Mononuclear cell (primary cell): ENCODE measurements at regions not wholly inside any gene's neighbourhood (a gene's known extent, or its start where the extent isn't known, plus 50 kb on each side); places are given as distances from the start of the nearest gene placed in this dataset.

ENCODE experiments used
- H3K27me3 ChIP-seq: 2 replicates; pipeline ENCODE4 v1.6.0; 2011; ENCODE audit warnings: low read length, control low read depth; ENCODE audit not compliant: insufficient read depth
- H3K4me1 ChIP-seq: 2 replicates; pipeline ENCODE4 v1.5.1; 2011; ENCODE audit warnings: mild to moderate bottlenecking, low read length, control low read depth; ENCODE audit not compliant: insufficient read depth
- H3K4me3 ChIP-seq: 2 replicates; pipeline ENCODE4 v1.5.1; 2011; ENCODE audit warnings: mild to moderate bottlenecking, low read length, moderate library complexity
- H3K9me3 ChIP-seq: 2 replicates; pipeline ENCODE4 v1.5.1; 2011; ENCODE audit warnings: low read depth, mild to moderate bottlenecking, control low read depth, low read length

- H3K9me3 ChIP-seq: peaks cover 17% of the 10 kb centered on the region
- peaks cover 10% of the 10 kb centered on the region for H3K4me1 ChIP-seq
- H3K27me3 ChIP-seq: no peaks in the 10 kb centered on the region
- no peak overlapping the region for H3K4me3 ChIP-seq
Observed at GRCh38 chr2:239890206-239890746, 134.9 kb downstream of the NDUFA10 start.

GRCh38 chr2:239889641-239890121, 135.5 kb downstream of the NDUFA10 start:
- H3K4me1 ChIP-seq: peaks cover 4% of the 10 kb centered on the region
- H3K27me3 ChIP-seq: no peaks in the 10 kb centered on the region
- peaks cover 23% of the 10 kb centered on the region for H3K9me3 ChIP-seq
- no peak overlapping the region for H3K4me3 ChIP-seq

- no peaks in the 10 kb centered on the region for H3K27me3 ChIP-seq
Observed at GRCh38 chr2:239887604-239888003, 137.5 kb downstream of the NDUFA10 start.

GRCh38 chr2:239886781-239887180, 138.4 kb downstream of the NDUFA10 start:
- peaks cover 27% of the 10 kb centered on the region for H3K9me3 ChIP-seq
- peaks cover 3% of the 10 kb centered on the region for H3K27me3 ChIP-seq
- H3K4me1 ChIP-seq: peaks cover 3% of the 10 kb centered on the region
- H3K4me3 ChIP-seq: no peak overlapping the region

More at GRCh38 chr2:239887604-239888003, 137.5 kb downstream of the NDUFA10 start:
- H3K9me3 ChIP-seq: peaks cover 27% of the 10 kb centered on the region
- H3K4me3 ChIP-seq: no peak overlapping the region
- peaks cover 4% of the 10 kb centered on the region for H3K4me1 ChIP-seq

GRCh38 chr2:239884875-239885274, 140.3 kb downstream of the NDUFA10 start:
- no peak overlapping the region for H3K4me3 ChIP-seq
- H3K4me1 ChIP-seq: peaks cover 5% of the 10 kb centered on the region
- peaks cover 6% of the 10 kb centered on the region for H3K27me3 ChIP-seq
- H3K9me3 ChIP-seq: peaks cover 27% of the 10 kb centered on the region

- H3K4me3 ChIP-seq: no peak overlapping the region
- peaks cover 5% of the 10 kb centered on the region for H3K4me1 ChIP-seq
- H3K27me3 ChIP-seq: peaks cover 6% of the 10 kb centered on the region
Observed at GRCh38 chr2:239884051-239884405, 141.1 kb downstream of the NDUFA10 start.

GRCh38 chr2:239883326-239884050, 141.7 kb downstream of the NDUFA10 start:
- peaks cover 27% of the 10 kb centered on the region for H3K9me3 ChIP-seq
- H3K27me3 ChIP-seq: peaks cover 6% of the 10 kb centered on the region

More at GRCh38 chr2:239884051-239884405, 141.1 kb downstream of the NDUFA10 start:
- peaks cover 27% of the 10 kb centered on the region for H3K9me3 ChIP-seq

GRCh38 chr2:239882781-239883180, 142.4 kb downstream of the NDUFA10 start:
- Histone ChIP-seq H3K27me3 (peaks cover 6% of the 10 kb centered on the region), H3K4me3 (no peak overlapping the region), H3K4me1 (peaks cover 5% of the 10 kb centered on the region), H3K9me3 (peaks cover 27% of the 10 kb centered on the region)

More at GRCh38 chr2:239883326-239884050, 141.7 kb downstream of the NDUFA10 start:
- Histone ChIP-seq H3K4me3 (no peak overlapping the region), H3K4me1 (peaks cover 5% of the 10 kb centered on the region)

GRCh38 chr2:239882331-239882732, 142.8 kb downstream of the NDUFA10 start:
- Histone ChIP-seq H3K4me1 (peaks cover 5% of the 10 kb centered on the region), H3K27me3 (peaks cover 6% of the 10 kb centered on the region), H3K4me3 (no peak overlapping the region), H3K9me3 (peaks cover 27% of the 10 kb centered on the region)

- Histone ChIP-seq H3K9me3 (peaks cover 25% of the 10 kb centered on the region), H3K27me3 (peaks cover 6% of the 10 kb centered on the region), H3K4me3 (no peak overlapping the region), H3K4me1 (peaks cover 5% of the 10 kb centered on the region)
Observed at GRCh38 chr2:239881561-239882320, 143.4 kb downstream of the NDUFA10 start.

GRCh38 chr2:239881031-239881471, 144.1 kb downstream of the NDUFA10 start:
- peaks cover 18% of the 10 kb centered on the region for H3K9me3 ChIP-seq
- H3K27me3 ChIP-seq: peaks cover 6% of the 10 kb centered on the region
- H3K4me1 ChIP-seq: peaks cover 5% of the 10 kb centered on the region
- no peak overlapping the region for H3K4me3 ChIP-seq

- no peak overlapping the region for H3K4me3 ChIP-seq
Observed at GRCh38 chr2:239880396-239880795, 144.7 kb downstream of the NDUFA10 start.

GRCh38 chr2:239879423-239880084, 145.6 kb downstream of the NDUFA10 start:
- H3K4me3 ChIP-seq: no peak overlapping the region
- H3K4me1 ChIP-seq: peaks cover 5% of the 10 kb centered on the region
- peaks cover 6% of the 10 kb centered on the region for H3K27me3 ChIP-seq
- peaks cover 3% of the 10 kb centered on the region for H3K9me3 ChIP-seq

More at GRCh38 chr2:239880396-239880795, 144.7 kb downstream of the NDUFA10 start:
- Histone ChIP-seq H3K4me1 (peaks cover 5% of the 10 kb centered on the region), H3K9me3 (peaks cover 11% of the 10 kb centered on the region), H3K27me3 (peaks cover 6% of the 10 kb centered on the region)

GRCh38 chr2:239878686-239879085, 146.5 kb downstream of the NDUFA10 start:
- no peaks in the 10 kb centered on the region for H3K9me3 ChIP-seq
- peaks cover 5% of the 10 kb centered on the region for H3K4me1 ChIP-seq
- no peak overlapping the region for H3K4me3 ChIP-seq
- peaks cover 6% of the 10 kb centered on the region for H3K27me3 ChIP-seq

- no peak overlapping the region for H3K4me3 ChIP-seq
- peaks cover 3% of the 10 kb centered on the region for H3K4me1 ChIP-seq
- H3K9me3 ChIP-seq: no peaks in the 10 kb centered on the region
- peaks cover 4% of the 10 kb centered on the region for H3K27me3 ChIP-seq
Observed at GRCh38 chr2:239876948-239877289, 148.2 kb downstream of the NDUFA10 start.
